ENCODE measurements at regions not wholly inside any gene's neighbourhood (a gene's known extent, or its start where the extent isn't known, plus 50 kb on each side); places are given as distances from the start of the nearest gene placed in this dataset.

DNA sequence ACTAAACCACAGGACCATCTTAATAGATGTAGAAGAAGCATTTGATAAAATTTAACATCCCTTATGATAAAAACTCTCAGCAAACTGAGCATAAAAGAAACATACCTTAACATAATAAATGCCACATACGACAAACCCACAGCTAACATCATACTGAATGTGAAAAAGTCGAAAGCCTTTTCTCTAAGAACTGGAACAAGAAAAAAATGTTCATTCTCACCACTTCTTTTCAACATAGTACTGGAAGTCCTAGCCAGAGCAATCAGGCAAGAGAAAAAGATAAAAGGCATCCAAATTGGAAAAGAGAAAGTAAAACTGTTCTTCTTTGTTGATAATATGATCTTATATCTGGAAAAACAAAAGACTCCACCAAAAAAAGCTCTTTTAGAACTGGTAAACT is 134.2 kb downstream of the RPL22L1 start:
- H3K4me3 Mint-ChIP-seq: no peak overlapping the region
- H3K4me1 Mint-ChIP-seq (ENCODE audit: low read depth): no peaks in the 10 kb centered on the region
- peaks cover 32% of the 10 kb centered on the region for H3K27me3 Mint-ChIP-seq
- H3K27ac Mint-ChIP-seq: no peak overlapping the region
- H3K36me3 Mint-ChIP-seq (ENCODE audit: low read depth): no peaks in the 10 kb centered on the region
- H3K9me3 Mint-ChIP-seq: no peaks in the 10 kb centered on the region

DNA sequence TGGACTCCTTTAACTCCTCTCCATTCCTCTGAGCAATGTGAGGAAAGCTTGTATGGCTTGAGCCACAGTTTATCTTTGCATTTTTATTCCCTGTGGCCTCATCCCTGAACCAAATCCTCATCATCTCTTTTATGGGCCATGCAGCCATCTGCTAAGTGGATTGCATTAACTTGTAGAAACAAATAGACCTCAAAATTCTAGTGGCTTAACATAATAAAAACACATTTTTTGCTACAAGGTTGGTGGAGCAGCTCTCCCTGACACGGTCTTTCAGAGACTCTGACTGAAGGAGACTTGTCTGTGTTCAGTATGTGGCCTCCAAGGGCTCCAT is 135.3 kb downstream of the RPL22L1 start:
- Mint-ChIP-seq H3K9me3 (no peaks in the 10 kb centered on the region), H3K4me3 (no peak overlapping the region), H3K27ac (no peak overlapping the region), H3K36me3 (ENCODE audit: low read depth) (no peaks in the 10 kb centered on the region), H3K4me1 (ENCODE audit: low read depth) (no peaks in the 10 kb centered on the region), H3K27me3 (peaks cover 37% of the 10 kb centered on the region)

GRCh38 chr3:170734043-170734734 is 135.8 kb downstream of the RPL22L1 start:
- H3K27ac Mint-ChIP-seq: no peak overlapping the region
- H3K4me3 Mint-ChIP-seq: no peak overlapping the region

GRCh38 chr3:170732660-170733245 is 137.2 kb downstream of the RPL22L1 start:
- Mint-ChIP-seq H3K4me3 (no peak overlapping the region), H3K36me3 (ENCODE audit: low read depth) (no peaks in the 10 kb centered on the region), H3K27me3 (peaks cover 33% of the 10 kb centered on the region), H3K9me3 (no peaks in the 10 kb centered on the region), H3K27ac (no peak overlapping the region), H3K4me1 (ENCODE audit: low read depth) (no peaks in the 10 kb centered on the region)

More at GRCh38 chr3:170734043-170734734, 135.8 kb downstream of the RPL22L1 start:
- peaks cover 37% of the 10 kb centered on the region for H3K27me3 Mint-ChIP-seq
- H3K9me3 Mint-ChIP-seq: no peaks in the 10 kb centered on the region
- H3K4me1 Mint-ChIP-seq (ENCODE audit: low read depth): no peaks in the 10 kb centered on the region
- H3K36me3 Mint-ChIP-seq (ENCODE audit: low read depth): no peaks in the 10 kb centered on the region

DNA sequence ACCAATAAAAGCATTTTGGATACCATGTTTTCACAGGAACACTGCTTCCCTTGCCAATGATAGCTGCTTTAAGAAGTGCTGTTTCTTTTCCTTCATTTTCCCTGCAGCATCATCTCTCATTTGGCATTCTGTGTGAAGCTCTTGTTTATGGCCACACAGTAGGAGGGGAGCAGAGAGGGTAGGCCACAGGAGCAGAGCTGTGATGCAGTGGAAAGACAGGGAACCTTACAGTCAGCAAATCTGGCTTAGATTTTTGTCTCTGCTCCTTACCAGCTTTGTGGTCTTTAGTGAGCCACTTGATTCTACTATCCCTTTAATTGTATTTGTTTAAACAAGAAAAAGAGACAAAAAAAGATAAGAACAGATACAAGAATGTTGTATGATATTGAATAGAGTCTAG is 138.7 kb downstream of the RPL22L1 start:
- H3K27ac Mint-ChIP-seq: no peak overlapping the region
- no peaks in the 10 kb centered on the region for H3K4me1 Mint-ChIP-seq (ENCODE audit: low read depth)
- no peaks in the 10 kb centered on the region for H3K36me3 Mint-ChIP-seq (ENCODE audit: low read depth)
- H3K9me3 Mint-ChIP-seq: no peaks in the 10 kb centered on the region
- no peak overlapping the region for H3K4me3 Mint-ChIP-seq
- peaks cover 22% of the 10 kb centered on the region for H3K27me3 Mint-ChIP-seq

GRCh38 chr3:170730071-170730812 is 139.8 kb downstream of the RPL22L1 start:
- H3K27ac Mint-ChIP-seq: no peak overlapping the region
- H3K27me3 Mint-ChIP-seq: peaks cover 18% of the 10 kb centered on the region
- H3K36me3 Mint-ChIP-seq (ENCODE audit: low read depth): no peaks in the 10 kb centered on the region

DNA sequence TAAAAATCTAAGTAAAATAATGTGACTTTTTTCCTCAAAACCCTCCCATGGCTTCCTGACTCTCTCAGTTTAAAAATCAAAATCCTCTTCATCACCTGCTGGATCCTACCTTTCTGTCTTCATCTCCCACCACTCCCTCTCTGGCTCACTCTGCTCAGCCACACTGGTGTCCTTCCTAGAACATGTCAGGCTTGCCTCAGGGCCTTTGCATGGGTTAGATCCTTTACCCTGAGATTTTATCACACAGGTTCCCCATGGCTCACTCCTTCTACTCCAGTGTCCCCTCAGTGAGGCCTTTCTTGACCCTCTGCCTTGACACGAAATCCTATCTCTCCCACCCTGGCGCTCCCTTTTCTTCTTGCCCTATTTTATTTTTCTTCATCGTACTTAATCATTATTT is 141.8 kb downstream of the RPL22L1 start:
- Mint-ChIP-seq H3K27me3 (peaks cover 20% of the 10 kb centered on the region), H3K9me3 (no peaks in the 10 kb centered on the region), H3K27ac (no peak overlapping the region), H3K4me3 (no peak overlapping the region), H3K36me3 (ENCODE audit: low read depth) (no peaks in the 10 kb centered on the region), H3K4me1 (ENCODE audit: low read depth) (no peaks in the 10 kb centered on the region)

More at GRCh38 chr3:170730071-170730812, 139.8 kb downstream of the RPL22L1 start:
- Mint-ChIP-seq H3K4me3 (no peak overlapping the region), H3K4me1 (ENCODE audit: low read depth) (no peaks in the 10 kb centered on the region), H3K9me3 (no peaks in the 10 kb centered on the region)

- Mint-ChIP-seq H3K4me1 (ENCODE audit: low read depth) (no peaks in the 10 kb centered on the region), H3K4me3 (no peak overlapping the region)
Measured at GRCh38 chr3:170727754-170728153, 141.9 kb upstream of the SLC7A14 start.

DNA sequence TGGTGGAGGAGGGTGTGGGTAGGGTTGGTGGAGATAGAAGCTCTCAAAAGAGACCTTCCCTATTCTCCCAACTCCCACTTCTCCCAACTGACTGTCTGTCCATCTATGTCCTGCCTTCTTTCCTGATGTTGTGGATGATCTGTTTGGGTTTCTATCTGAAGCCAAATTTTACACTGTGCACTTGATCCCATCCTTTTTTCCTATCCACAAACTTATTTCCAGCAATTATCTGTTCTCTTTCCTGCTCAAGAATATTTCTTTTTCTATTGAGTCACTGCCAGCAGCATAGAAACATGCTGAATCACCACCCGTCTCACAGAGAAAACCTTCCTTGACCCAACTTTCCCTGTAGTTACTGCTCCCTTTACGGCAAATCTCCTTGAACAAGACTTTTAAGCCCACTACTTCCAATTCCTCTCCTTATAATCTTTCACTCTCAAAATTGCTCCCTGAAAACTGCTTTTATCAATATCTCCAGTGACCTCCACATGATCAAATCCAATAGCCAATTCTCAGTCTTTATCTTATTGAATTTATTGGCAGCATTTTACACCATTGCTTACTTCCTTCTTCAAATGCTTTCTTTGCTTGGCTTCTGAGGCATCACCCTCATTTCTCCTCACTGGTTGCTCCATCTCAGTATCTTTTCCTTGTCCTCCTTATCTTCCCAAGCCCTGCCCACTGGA is 141.2 kb upstream of the SLC7A14 start:
- Mint-ChIP-seq H3K4me1 (ENCODE audit: low read depth) (no peaks in the 10 kb centered on the region), H3K36me3 (ENCODE audit: low read depth) (no peaks in the 10 kb centered on the region), H3K4me3 (no peak overlapping the region), H3K9me3 (no peaks in the 10 kb centered on the region), H3K27me3 (peaks cover 18% of the 10 kb centered on the region), H3K27ac (no peak overlapping the region)

More at GRCh38 chr3:170727754-170728153, 141.9 kb upstream of the SLC7A14 start:
- Mint-ChIP-seq H3K36me3 (ENCODE audit: low read depth) (no peaks in the 10 kb centered on the region), H3K27me3 (peaks cover 20% of the 10 kb centered on the region), H3K9me3 (no peaks in the 10 kb centered on the region), H3K27ac (no peak overlapping the region)

- H3K4me1 Mint-ChIP-seq (ENCODE audit: low read depth): no peaks in the 10 kb centered on the region
- H3K27me3 Mint-ChIP-seq: peaks cover 23% of the 10 kb centered on the region
- no peak overlapping the region for H3K27ac Mint-ChIP-seq
- no peak overlapping the region for H3K4me3 Mint-ChIP-seq
- H3K9me3 Mint-ChIP-seq: no peaks in the 10 kb centered on the region
- H3K36me3 Mint-ChIP-seq (ENCODE audit: low read depth): no peaks in the 10 kb centered on the region
Measured at GRCh38 chr3:170725285-170725731, 139.4 kb upstream of the SLC7A14 start.

GRCh38 chr3:170724599-170725280 is 138.9 kb upstream of the SLC7A14 start:
- Mint-ChIP-seq H3K27ac (no peak overlapping the region), H3K9me3 (no peaks in the 10 kb centered on the region), H3K36me3 (ENCODE audit: low read depth) (no peaks in the 10 kb centered on the region), H3K4me3 (no peak overlapping the region), H3K4me1 (ENCODE audit: low read depth) (no peaks in the 10 kb centered on the region), H3K27me3 (peaks cover 24% of the 10 kb centered on the region)

DNA sequence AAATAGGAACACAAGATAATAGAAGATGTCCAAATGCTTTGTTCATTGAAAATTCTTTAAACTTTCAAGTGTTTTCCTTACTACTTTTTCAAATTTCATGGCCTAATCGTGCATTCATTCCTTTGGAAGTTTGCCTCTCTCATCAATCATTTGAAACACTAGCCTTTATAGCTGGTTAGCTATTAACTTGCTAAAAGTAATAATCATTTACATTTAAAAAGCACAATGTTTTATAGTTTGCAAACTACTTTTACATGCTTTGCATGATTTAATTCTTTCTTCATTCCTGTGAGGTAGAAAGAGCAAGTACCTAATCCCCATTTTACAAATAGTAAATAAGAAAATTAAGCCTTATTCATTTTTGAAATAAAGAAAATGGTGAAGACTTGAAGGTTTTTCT is 137.4 kb upstream of the SLC7A14 start:
- no peaks in the 10 kb centered on the region for H3K4me1 Mint-ChIP-seq (ENCODE audit: low read depth)
- H3K27ac Mint-ChIP-seq: no peak overlapping the region
- H3K36me3 Mint-ChIP-seq (ENCODE audit: low read depth): no peaks in the 10 kb centered on the region
- H3K9me3 Mint-ChIP-seq: peaks cover 7% of the 10 kb centered on the region
- peaks cover 39% of the 10 kb centered on the region for H3K27me3 Mint-ChIP-seq
- no peak overlapping the region for H3K4me3 Mint-ChIP-seq

- Mint-ChIP-seq H3K36me3 (ENCODE audit: low read depth) (no peaks in the 10 kb centered on the region), H3K9me3 (peaks cover 7% of the 10 kb centered on the region), H3K4me1 (ENCODE audit: low read depth) (no peaks in the 10 kb centered on the region), H3K4me3 (no peak overlapping the region), H3K27me3 (peaks cover 56% of the 10 kb centered on the region), H3K27ac (no peak overlapping the region)
Measured at GRCh38 chr3:170721563-170721962, 135.7 kb upstream of the SLC7A14 start.

DNA sequence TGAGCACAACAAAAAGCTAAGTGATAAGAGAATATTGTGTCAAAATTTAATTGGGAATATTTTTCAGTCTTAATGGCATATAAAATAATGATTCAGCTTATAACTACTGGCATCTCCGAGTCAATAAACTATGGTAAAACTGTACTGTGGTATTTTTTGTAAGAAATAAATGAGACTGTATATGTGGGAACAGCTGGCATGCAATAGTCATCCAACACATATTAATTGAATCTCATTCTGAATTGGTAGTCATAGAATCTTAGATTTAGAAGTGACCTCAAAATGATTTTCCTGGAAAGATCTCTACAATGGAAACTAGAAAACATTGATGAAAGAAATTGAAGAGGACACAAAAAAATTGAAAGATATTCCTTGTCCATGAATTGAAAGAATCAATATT is 133.4 kb upstream of the SLC7A14 start:
- H3K4me3 Mint-ChIP-seq: no peak overlapping the region
- no peak overlapping the region for H3K27ac Mint-ChIP-seq
- H3K4me1 Mint-ChIP-seq (ENCODE audit: low read depth): no peaks in the 10 kb centered on the region

More for the DNA sequence above, 133.4 kb upstream of the SLC7A14 start:
- Mint-ChIP-seq H3K27me3 (peaks cover 72% of the 10 kb centered on the region), H3K36me3 (ENCODE audit: low read depth) (no peaks in the 10 kb centered on the region), H3K9me3 (peaks cover 7% of the 10 kb centered on the region)

All from stimulated activated naive CD8-positive, alpha-beta T cell treated with anti-CD3 and anti-CD28 coated beads, Interleukin-15, Interleukin-2, amounts not matched to agents 100 ng/mL and 50 ng/mL, for 24 hours (primary cell).